DND-41 (cell line): ENCODE measurements at regions not wholly inside any gene's neighbourhood (a gene's known extent, or its start where the extent isn't known, plus 50 kb on each side); places are given as distances from the start of the nearest gene placed in this dataset.

ENCODE experiments used
- ATAC-seq: fragments of 200-7000 bp; cut with Tn5 transposase; 3 replicates; pipeline ENCODE4 v1.9.1; 2021; ENCODE audit warnings: low read depth; ENCODE audit not compliant: insufficient read depth
- DNase-seq: peaks from one replicate; pipeline ENCODE4 v3.0.0-alpha.2; 2020
- H2AFZ ChIP-seq: 2 replicates; pipeline ENCODE4 v1.6.0; 2012; ENCODE audit warnings: low read depth, low read length
- H3K27ac ChIP-seq: 2 replicates; pipeline ENCODE4 v1.5.1; 2012; ENCODE audit warnings: low read length, inconsistent platforms
- H3K27me3 ChIP-seq: fragments of 200-600 bp; sonication (generic); 2 replicates; pipeline ENCODE4 v1.6.0; 2012; ENCODE audit warnings: low read length, mild to moderate bottlenecking, inconsistent platforms; ENCODE audit not compliant: insufficient read depth, poor library complexity
- H3K36me3 ChIP-seq: 2 replicates; pipeline ENCODE4 v1.5.1; 2012; ENCODE audit warnings: low read length, inconsistent platforms; ENCODE audit not compliant: insufficient read depth
- H3K4me1 ChIP-seq: 2 replicates; pipeline ENCODE4 v1.5.1; 2012; ENCODE audit warnings: mild to moderate bottlenecking, low read length; ENCODE audit not compliant: insufficient read depth
- H3K4me2 ChIP-seq: 2 replicates; pipeline ENCODE4 v1.6.0; 2012; ENCODE audit warnings: mild to moderate bottlenecking, moderate library complexity, low read length, inconsistent platforms; ENCODE audit not compliant: insufficient read depth
- H3K4me3 ChIP-seq, 2 experiments: fragments of 200-600 bp in 1 of 2; shearing (Covaris generic) in 1 of 2; 2 replicates each; pipeline ENCODE4 v1.5.1; 2012 to 2016; ENCODE audit warnings: inconsistent platforms in 2 of 2, low read length in 2 of 2, mild to moderate bottlenecking in 2 of 2, low read depth in 1 of 2, moderate library complexity in 1 of 2
- H3K79me2 ChIP-seq: 2 replicates; pipeline ENCODE4 v1.6.0; 2012; ENCODE audit warnings: low read length, inconsistent platforms; ENCODE audit not compliant: insufficient read depth
- H3K9ac ChIP-seq: 2 replicates; pipeline ENCODE4 v1.6.0; 2012; ENCODE audit warnings: low read depth, mild to moderate bottlenecking, inconsistent platforms, low read length, moderate library complexity
- H3K9me3 ChIP-seq: 2 replicates; pipeline ENCODE4 v1.5.1; 2012; ENCODE audit warnings: low read length, moderate library complexity, mild to moderate bottlenecking, inconsistent platforms; ENCODE audit not compliant: insufficient read depth, severe bottlenecking
- H4K20me1 ChIP-seq: 2 replicates; pipeline ENCODE4 v1.6.0; 2012; ENCODE audit warnings: low read length; ENCODE audit not compliant: insufficient read depth
- CTCF ChIP-seq: IDR thresholded peaks from 2 replicates; pipeline ENCODE4 v1.5.1; 2012; ENCODE audit warnings: borderline replicate concordance, low read length, moderate library complexity, mild to moderate bottlenecking; ENCODE audit not compliant: poor library complexity, severe bottlenecking; ENCODE audit errors: extremely low read depth
- EZH2 ChIP-seq: IDR thresholded peaks from 3 replicates; pipeline ENCODE4 v1.6.1; 2012; ENCODE audit warnings: borderline replicate concordance, low read depth, mild to moderate bottlenecking, moderate library complexity, low read length, inconsistent platforms; ENCODE audit not compliant: severe bottlenecking

- TF ChIP-seq EZH2: no peak
- TF ChIP-seq CTCF: no peak
- no peaks in the 10 kb centered on the region for H3K27me3 ChIP-seq
- H3K9me3 ChIP-seq: no peaks in the 10 kb centered on the region
- no peaks in the 10 kb centered on the region for H3K4me1 ChIP-seq
- no peak overlapping the region for H3K4me3 ChIP-seq
- ATAC-seq (no peak), DNase-seq (no peak)
- no peaks in the 10 kb centered on the region for H3K79me2 ChIP-seq
- no peak overlapping the region for H3K9ac ChIP-seq
- no peaks in the 10 kb centered on the region for H3K36me3 ChIP-seq
- H4K20me1 ChIP-seq: no peaks in the 10 kb centered on the region
- no peak overlapping the region for H2AFZ ChIP-seq
- H3K4me2 ChIP-seq: no peak overlapping the region
- H3K27ac ChIP-seq: no peak overlapping the region
Observed at GRCh38 chr12:20055856-20056255, 312.5 kb upstream of the PDE3A start.

GRCh38 chr12:20057398-20057797 is 310.9 kb upstream of the PDE3A start:
- no peak overlapping the region for H3K4me2 ChIP-seq
- no peaks in the 10 kb centered on the region for H3K9me3 ChIP-seq
- no peaks in the 10 kb centered on the region for H3K36me3 ChIP-seq
- no peak for DNase-seq
- H3K4me3 ChIP-seq: no peak overlapping the region
- no peaks in the 10 kb centered on the region for H3K27me3 ChIP-seq
- no peaks in the 10 kb centered on the region for H4K20me1 ChIP-seq
- no peak overlapping the region for H2AFZ ChIP-seq
- H3K27ac ChIP-seq: no peak overlapping the region
- TF ChIP-seq CTCF: no peak
- no peak for TF ChIP-seq EZH2
- no peaks in the 10 kb centered on the region for H3K79me2 ChIP-seq
- H3K9ac ChIP-seq: no peak overlapping the region
- no peak for ATAC-seq
- H3K4me1 ChIP-seq: no peaks in the 10 kb centered on the region

GRCh38 chr12:20063116-20063515 is 305.2 kb upstream of the PDE3A start:
- H3K4me3 ChIP-seq: no peak overlapping the region
- no peak overlapping the region for H3K4me2 ChIP-seq
- H3K27me3 ChIP-seq: no peaks in the 10 kb centered on the region
- no peaks in the 10 kb centered on the region for H3K9me3 ChIP-seq
- no peak overlapping the region for H3K27ac ChIP-seq
- TF ChIP-seq CTCF (no peak), EZH2 (no peak)
- no peaks in the 10 kb centered on the region for H3K4me1 ChIP-seq
- ATAC-seq (no peak), DNase-seq (no peak)
- no peaks in the 10 kb centered on the region for H3K79me2 ChIP-seq
- H2AFZ ChIP-seq: no peak overlapping the region
- H3K36me3 ChIP-seq: no peaks in the 10 kb centered on the region
- no peaks in the 10 kb centered on the region for H4K20me1 ChIP-seq
- H3K9ac ChIP-seq: no peak overlapping the region

GRCh38 chr12:20077618-20078017 is 290.7 kb upstream of the PDE3A start:
- no peak for ATAC-seq
- Histone ChIP-seq H3K36me3 (no peaks in the 10 kb centered on the region), H3K4me3 (no peak overlapping the region), H3K9ac (no peak overlapping the region), H3K27ac (no peak overlapping the region), H3K4me1 (no peaks in the 10 kb centered on the region), H3K4me2 (no peak overlapping the region), H4K20me1 (no peaks in the 10 kb centered on the region), H3K79me2 (no peaks in the 10 kb centered on the region), H2AFZ (no peak overlapping the region), H3K9me3 (no peaks in the 10 kb centered on the region), H3K27me3 (no peaks in the 10 kb centered on the region)
- TF ChIP-seq EZH2: no peak
- TF ChIP-seq CTCF: no peak
- DNase-seq: no peak
